Gastrocnemius medialis (tissue), 4 donors: ENCODE measurements at regions not wholly inside any gene's neighbourhood (a gene's known extent, or its start where the extent isn't known, plus 50 kb on each side); places are given as distances from the start of the nearest gene placed in this dataset.

ENCODE experiments used
- ATAC-seq, 2 donors: fragments of 150-250 bp; one replicate each; pipeline ENCODE4 v1.9.1; 2016
- DNase-seq, 2 donors: peaks; one replicate each; pipeline ENCODE4 v3.0.0-alpha.2; 2019
- H3K27ac ChIP-seq, 4 donors: fragments of 200-600 bp; sonication (generic); 1 replicate in 1 of 4; 2 replicates in 3 of 4; pipeline ENCODE4 v1.5.1; 2016 to 2018; ENCODE audit warnings: mild to moderate bottlenecking in 2 of 4, moderate library complexity in 1 of 4
- H3K27me3 ChIP-seq, 3 donors: fragments of 200-600 bp; sonication (generic) in 2 of 3; 1 replicate in 1 of 3; 2 replicates in 2 of 3; pipeline versions ENCODE4 v1.5.1 to v1.6.0; 2016 to 2019; ENCODE audit warnings: mild to moderate bottlenecking in 1 of 3, moderate library complexity in 1 of 3
- H3K36me3 ChIP-seq, 2 donors: fragments of 200-600 bp; sonication (generic) in 1 of 2; one replicate each; pipeline ENCODE4 v1.5.1; 2017 to 2018
- H3K4me1 ChIP-seq, 2 donors: fragments of 200-600 bp; sonication (generic) in 1 of 2; one replicate each; pipeline ENCODE4 v1.5.1; 2016 to 2017; ENCODE audit warnings: mild to moderate bottlenecking in 2 of 2
- H3K4me3 ChIP-seq, 4 donors: fragments of 200-600 bp; sonication (generic) in 3 of 4; 1 replicate in 1 of 4; 2 replicates in 3 of 4; pipeline ENCODE4 v1.5.1; 2016 to 2019; ENCODE audit warnings: mild to moderate bottlenecking in 2 of 4
- H3K9me3 ChIP-seq, 3 donors: fragments of 200-600 bp; sonication (generic) in 2 of 3; 1 replicate in 1 of 3; 2 replicates in 2 of 3; pipeline ENCODE4 v1.5.1; 2016 to 2019
- CTCF ChIP-seq, 5 experiments: fragments of 450-650 bp in 3 of 5; fragments of 200-600 bp in 2 of 5; sonication (generic) in 2 of 5; IDR thresholded peaks in 4 of 5; conservative IDR thresholded peaks in 1 of 5; 1 replicate in 4 of 5; 2 replicates in 1 of 5; pipeline ENCODE4 v1.5.1; 2016 to 2019; ENCODE audit warnings: antibody characterized with exemption in 5 of 5, mild to moderate bottlenecking in 3 of 5, moderate library complexity in 3 of 5
- POLR2A ChIP-seq, 2 donors: fragments of 450-650 bp; IDR thresholded peaks; one replicate each; pipeline ENCODE4 v1.6.1; 2017; ENCODE audit warnings: antibody characterized with exemption in 2 of 2, mild to moderate bottlenecking in 2 of 2, moderate library complexity in 2 of 2
- in situ Hi-C, 4 donors: fragments of 200-750 bp; cut with MboI; loops; one replicate each; pipeline versions ENCODE4 v1.15.0 to v1.8.0; 2017; ENCODE audit warnings: low sequenced_read_pairs in 4 of 4
- intact Hi-C: fragments of 100-400 bp; cut with DNase I; formaldehyde crosslinking; loops from one replicate; pipeline ENCODE4 v1.15.1; 2023; ENCODE audit warnings: low total_unique reads

- H3K36me3 ChIP-seq = no peaks in the 10 kb centered on the region
- DNase-seq (no peak), ATAC-seq (no peak)
- intact Hi-C loops = no loop called here
- H3K9me3 ChIP-seq = no peaks in the 10 kb centered on the region
- in situ Hi-C loops = no loop called here
- no peak overlapping the region for H3K4me3 ChIP-seq
- no peaks in the 10 kb centered on the region for H3K4me1 ChIP-seq
- TF ChIP-seq CTCF (IDR thresholded peaks at IDR 0.05 in 4 of 5, conservative IDR thresholded peaks at IDR 0.05 in 1 of 5) (no peak), POLR2A (IDR thresholded peaks at IDR 0.05) (no peak)
- H3K27me3 ChIP-seq = no peaks in the 10 kb centered on the region
- no peak overlapping the region for H3K27ac ChIP-seq
These were observed 840.3 kb upstream of the ADGRL3 start for GRCh38 chr4:60359746-60360367.

GRCh38 chr4:60365176-60365575 is 835.0 kb upstream of the ADGRL3 start:
- Histone ChIP-seq H3K27me3 (no peaks in the 10 kb centered on the region), H3K4me1 (no peaks in the 10 kb centered on the region), H3K4me3 (no peak overlapping the region), H3K9me3 (no peaks in the 10 kb centered on the region), H3K27ac (no peak overlapping the region), H3K36me3 (no peaks in the 10 kb centered on the region)
- in situ Hi-C loops (no loop called here), intact Hi-C loops (no loop called here)
- ATAC-seq = no peak
- TF ChIP-seq CTCF (IDR thresholded peaks at IDR 0.05 in 4 of 5, conservative IDR thresholded peaks at IDR 0.05 in 1 of 5) (no peak), POLR2A (IDR thresholded peaks at IDR 0.05) (no peak)
- DNase-seq = no peak

- Histone ChIP-seq H3K9me3 (no peaks in the 10 kb centered on the region), H3K36me3 (no peaks in the 10 kb centered on the region), H3K27me3 (no peaks in the 10 kb centered on the region), H3K4me3 (no peak overlapping the region), H3K4me1 (no peaks in the 10 kb centered on the region), H3K27ac (no peak overlapping the region)
- intact Hi-C loops = no loop called here
- DNase-seq (no peak), ATAC-seq (no peak)
- TF ChIP-seq CTCF (IDR thresholded peaks at IDR 0.05 in 4 of 5, conservative IDR thresholded peaks at IDR 0.05 in 1 of 5) (no peak), POLR2A (IDR thresholded peaks at IDR 0.05) (no peak)
- in situ Hi-C loops = no loop called here
These were observed 833.5 kb upstream of the ADGRL3 start for GRCh38 chr4:60366661-60367060.

- Histone ChIP-seq H3K27ac (no peak overlapping the region), H3K27me3 (no peaks in the 10 kb centered on the region), H3K4me1 (no peaks in the 10 kb centered on the region), H3K4me3 (no peak overlapping the region), H3K36me3 (no peaks in the 10 kb centered on the region), H3K9me3 (no peaks in the 10 kb centered on the region)
- DNase-seq (no peak), ATAC-seq (no peak)
- TF ChIP-seq POLR2A (IDR thresholded peaks at IDR 0.05) (no peak), CTCF (IDR thresholded peaks at IDR 0.05 in 4 of 5, conservative IDR thresholded peaks at IDR 0.05 in 1 of 5) (no peak)
- intact Hi-C loops (no loop called here), in situ Hi-C loops (no loop called here)
These were observed 831.1 kb upstream of the ADGRL3 start for GRCh38 chr4:60368986-60369385.

- no peaks in the 10 kb centered on the region for H3K9me3 ChIP-seq
- H3K36me3 ChIP-seq = no peaks in the 10 kb centered on the region
- ATAC-seq (no peak), DNase-seq (no peak)
- no peak overlapping the region for H3K4me3 ChIP-seq
- TF ChIP-seq POLR2A (IDR thresholded peaks at IDR 0.05) (no peak), CTCF (IDR thresholded peaks at IDR 0.05 in 4 of 5, conservative IDR thresholded peaks at IDR 0.05 in 1 of 5) (no peak)
- no peak overlapping the region for H3K27ac ChIP-seq
- H3K4me1 ChIP-seq = no peaks in the 10 kb centered on the region
- in situ Hi-C loops (no loop called here), intact Hi-C loops (no loop called here)
- H3K27me3 ChIP-seq = no peaks in the 10 kb centered on the region
These were observed 822.1 kb upstream of the ADGRL3 start for GRCh38 chr4:60378010-60378409.
